CD4-positive, CD25-positive, alpha-beta regulatory T cell (primary cell): ENCODE measurements at regions not wholly inside any gene's neighbourhood (a gene's known extent, or its start where the extent isn't known, plus 50 kb on each side); places are given as distances from the start of the nearest gene placed in this dataset.
A peak's percentile ranks its signal among the peaks of the same experiment; 100 is the strongest.

Experiments used
- ATAC-seq, 2 donors: fragments of 150-1000 bp; cut with Tn5 transposase; one replicate each; pipeline ENCODE4 v1.10.0; 2021; ENCODE audit warnings: low read depth in 2 of 2, moderate number of reproducible peaks in 2 of 2, moderate library complexity in 1 of 2
- DNase-seq, 3 donors: peaks; one replicate each; pipeline versions ENCODE4 v3.0.0 to v3.0.0-alpha.2; 2012 to 2022; ENCODE audit warnings: mixed read lengths in 1 of 3
- H3K27ac ChIP-seq: one replicate; pipeline ENCODE4 v1.7.0; 2013; ENCODE audit warnings: mild to moderate bottlenecking, low read length; ENCODE audit not compliant: insufficient read depth, poor library complexity, severe bottlenecking
- H3K27me3 ChIP-seq: one replicate; pipeline ENCODE4 v1.7.0; 2013; ENCODE audit warnings: low read length; ENCODE audit not compliant: control insufficient read depth, insufficient read depth
- H3K36me3 ChIP-seq: one replicate; pipeline ENCODE4 v1.7.0; 2013; ENCODE audit warnings: mild to moderate bottlenecking, low read length, moderate library complexity; ENCODE audit not compliant: control insufficient read depth, insufficient read depth
- H3K4me1 ChIP-seq: 2 replicates; pipeline ENCODE4 v1.7.0; 2013; ENCODE audit warnings: mild to moderate bottlenecking, low read length; ENCODE audit not compliant: insufficient read depth, control insufficient read depth, poor library complexity, severe bottlenecking
- H3K4me3 ChIP-seq: one replicate; pipeline ENCODE4 v1.7.0; 2013; ENCODE audit warnings: low read depth, mild to moderate bottlenecking, low read length, moderate library complexity
- H3K9me3 ChIP-seq, 2 experiments: 1 replicate in 1 of 2; 2 replicates in 1 of 2; pipeline ENCODE4 v1.7.0; 2013; ENCODE audit warnings: low read length in 2 of 2, mild to moderate bottlenecking in 1 of 2, moderate library complexity in 1 of 2; ENCODE audit not compliant: control insufficient read depth in 2 of 2
- H3K27ac Mint-ChIP-seq, 3 donors: one replicate each; pipeline ENCODE4 v1.8.0; 2020 to 2022; ENCODE audit warnings: mild to moderate bottlenecking in 3 of 3, mixed read lengths in 3 of 3, moderate library complexity in 2 of 3
- H3K27me3 Mint-ChIP-seq: one replicate; pipeline ENCODE4 v1.8.0; 2022; ENCODE audit warnings: mild to moderate bottlenecking, mixed read lengths
- H3K36me3 Mint-ChIP-seq: one replicate; pipeline ENCODE4 v1.8.0; 2020; ENCODE audit warnings: mixed read lengths
- H3K4me1 Mint-ChIP-seq, 4 donors: one replicate each; pipeline ENCODE4 v1.8.0; 2020 to 2022; ENCODE audit warnings: mixed read lengths in 4 of 4, mild to moderate bottlenecking in 1 of 4
- H3K4me3 Mint-ChIP-seq, 4 donors: one replicate each; pipeline ENCODE4 v1.8.0; 2020 to 2022; ENCODE audit warnings: mild to moderate bottlenecking in 4 of 4, mixed read lengths in 4 of 4, moderate library complexity in 3 of 4
- H3K9me3 Mint-ChIP-seq, 7 donors: one replicate each; pipeline ENCODE4 v1.8.0; 2020 to 2022; ENCODE audit warnings: mixed read lengths in 7 of 7, mild to moderate bottlenecking in 3 of 7, moderate library complexity in 2 of 7

- Mint-ChIP-seq H3K9me3 (peaks cover 0 to 3% (median 0%) of the 10 kb centered on the region in 7 donors), H3K4me3 (no peak overlapping the region)
- no peaks in the 10 kb centered on the region for H3K4me1 ChIP-seq
These were observed 257.1 kb upstream of the STT3B start for GRCh38 chr3:31275583-31275982.

GRCh38 chr3:31277582-31277981 is 255.1 kb upstream of the STT3B start:
- ATAC-seq (no peak), DNase-seq (no peak)
- H3K4me3 ChIP-seq = no peak overlapping the region
- Mint-ChIP-seq H3K27ac (no peak overlapping the region), H3K9me3 (peaks cover 0 to 1% (median 0%) of the 10 kb centered on the region in 7 donors), H3K4me1 (peaks cover 0 to 9% (median 3%) of the 10 kb centered on the region in 4 donors), H3K4me3 (no peak overlapping the region), H3K27me3 (peaks cover 4% of the 10 kb centered on the region), H3K36me3 (no peaks in the 10 kb centered on the region)
- no peaks in the 10 kb centered on the region for H3K9me3 ChIP-seq
- no peak overlapping the region for H3K27ac ChIP-seq
- no peaks in the 10 kb centered on the region for H3K36me3 ChIP-seq
- no peaks in the 10 kb centered on the region for H3K4me1 ChIP-seq
- no peaks in the 10 kb centered on the region for H3K27me3 ChIP-seq

More at GRCh38 chr3:31275583-31275982, 257.1 kb upstream of the STT3B start:
- H3K36me3 ChIP-seq = no peaks in the 10 kb centered on the region
- ATAC-seq (no peak), DNase-seq (no peak)
- H3K4me3 ChIP-seq = no peak overlapping the region
- no peak overlapping the region for H3K27ac ChIP-seq
- no peaks in the 10 kb centered on the region for H3K36me3 Mint-ChIP-seq
- H3K27me3 ChIP-seq = no peaks in the 10 kb centered on the region
- peaks cover 0 to 9% (median 3%) of the 10 kb centered on the region in 4 donors for H3K4me1 Mint-ChIP-seq
- no peak overlapping the region for H3K27ac Mint-ChIP-seq
- H3K27me3 Mint-ChIP-seq = peaks cover 4% of the 10 kb centered on the region
- H3K9me3 ChIP-seq = no peaks in the 10 kb centered on the region

GRCh38 chr3:31278532-31278931 is 254.2 kb upstream of the STT3B start:
- H3K9me3 ChIP-seq = no peaks in the 10 kb centered on the region
- Mint-ChIP-seq H3K27ac (no peak overlapping the region), H3K9me3 (peaks cover 0 to 1% (median 0%) of the 10 kb centered on the region in 7 donors), H3K36me3 (peaks cover 3% of the 10 kb centered on the region), H3K4me3 (no peak overlapping the region), H3K27me3 (peaks cover 4% of the 10 kb centered on the region), H3K4me1 (peaks cover 0 to 9% (median 4%) of the 10 kb centered on the region in 4 donors)
- no peaks in the 10 kb centered on the region for H3K4me1 ChIP-seq
- H3K36me3 ChIP-seq = no peaks in the 10 kb centered on the region
- no peak overlapping the region for H3K27ac ChIP-seq
- no peak for ATAC-seq
- no peak overlapping the region for H3K4me3 ChIP-seq
- no peak for DNase-seq
- no peaks in the 10 kb centered on the region for H3K27me3 ChIP-seq

GRCh38 chr3:31284776-31285175 is 247.9 kb upstream of the STT3B start:
- H3K27ac Mint-ChIP-seq = no peak overlapping the region
- H3K36me3 Mint-ChIP-seq = peaks cover 4% of the 10 kb centered on the region
- no peaks in the 10 kb centered on the region for H3K27me3 ChIP-seq
- H3K36me3 ChIP-seq = no peaks in the 10 kb centered on the region
- H3K4me3 Mint-ChIP-seq = no peak overlapping the region
- no peaks in the 10 kb centered on the region for H3K4me1 ChIP-seq
- H3K27ac ChIP-seq = no peak overlapping the region
- H3K9me3 ChIP-seq = no peaks in the 10 kb centered on the region
- ATAC-seq (no peak), DNase-seq (no peak)
- peaks cover 0 to 6% (median 0%) of the 10 kb centered on the region in 7 donors for H3K9me3 Mint-ChIP-seq
- H3K27me3 Mint-ChIP-seq = no peaks in the 10 kb centered on the region
- no peak overlapping the region for H3K4me3 ChIP-seq
- H3K4me1 Mint-ChIP-seq = peaks cover 0 to 14% (median 14%) of the 10 kb centered on the region in 4 donors

- Histone ChIP-seq H3K9me3 (no peaks in the 10 kb centered on the region), H3K36me3 (no peaks in the 10 kb centered on the region), H3K4me3 (no peak overlapping the region), H3K4me1 (no peaks in the 10 kb centered on the region), H3K27me3 (no peaks in the 10 kb centered on the region), H3K27ac (no peak overlapping the region)
- H3K4me1 Mint-ChIP-seq = peaks cover 0 to 16% (median 14%) of the 10 kb centered on the region in 4 donors
- peaks cover 4% of the 10 kb centered on the region for H3K36me3 Mint-ChIP-seq
- H3K9me3 Mint-ChIP-seq = peaks cover 0 to 8% (median 0%) of the 10 kb centered on the region in 7 donors
- no peak overlapping the region for H3K4me3 Mint-ChIP-seq
- ATAC-seq (no peak), DNase-seq (no peak)
- no peaks in the 10 kb centered on the region for H3K27me3 Mint-ChIP-seq
- H3K27ac Mint-ChIP-seq = no peak overlapping the region
These were observed 246.8 kb upstream of the STT3B start for GRCh38 chr3:31285833-31286486.

- Histone ChIP-seq H3K4me3 (no peak overlapping the region), H3K27me3 (no peaks in the 10 kb centered on the region), H3K9me3 (no peaks in the 10 kb centered on the region), H3K4me1 (no peaks in the 10 kb centered on the region), H3K36me3 (no peaks in the 10 kb centered on the region), H3K27ac (no peak overlapping the region)
- no peak for ATAC-seq
- Mint-ChIP-seq H3K27me3 (no peaks in the 10 kb centered on the region), H3K4me3 (no peak overlapping the region), H3K4me1 (peaks cover 0 to 16% (median 15%) of the 10 kb centered on the region in 4 donors), H3K9me3 (peaks cover 0 to 6% (median 0%) of the 10 kb centered on the region in 7 donors), H3K36me3 (peaks cover 4% of the 10 kb centered on the region), H3K27ac (peak overlapping the region in 1 of 3 donors; percentile 33)
- DNase-seq = no peak
These were observed 244.5 kb upstream of the STT3B start for GRCh38 chr3:31288224-31288623.

GRCh38 chr3:31288641-31289100 is 244.1 kb upstream of the STT3B start:
- Histone ChIP-seq H3K27ac (no peak overlapping the region), H3K27me3 (no peaks in the 10 kb centered on the region), H3K36me3 (no peaks in the 10 kb centered on the region), H3K9me3 (no peaks in the 10 kb centered on the region), H3K4me1 (no peaks in the 10 kb centered on the region), H3K4me3 (no peak overlapping the region)
- no peak for ATAC-seq
- DNase-seq = peak in 1 of 3 donors; percentile 62
- Mint-ChIP-seq H3K27me3 (peaks cover 4% of the 10 kb centered on the region), H3K9me3 (peaks cover 0 to 6% (median 0%) of the 10 kb centered on the region in 7 donors), H3K36me3 (no peaks in the 10 kb centered on the region), H3K4me3 (no peak overlapping the region), H3K4me1 (peaks cover 0 to 16% (median 15%) of the 10 kb centered on the region in 4 donors), H3K27ac (peak overlapping the region in 1 of 3 donors; percentile 33)

- peaks cover 0 to 20% (median 17%) of the 10 kb centered on the region in 4 donors for H3K4me1 Mint-ChIP-seq
- no peaks in the 10 kb centered on the region for H3K9me3 ChIP-seq
- peaks cover 0 to 6% (median 0%) of the 10 kb centered on the region in 7 donors for H3K9me3 Mint-ChIP-seq
- no peak overlapping the region for H3K27ac ChIP-seq
- peak overlapping the region in 2 of 3 donors; percentile 43 to 61 for H3K27ac Mint-ChIP-seq
- ATAC-seq = no peak
- no peak for DNase-seq
- peaks cover 5% of the 10 kb centered on the region for H3K27me3 Mint-ChIP-seq
- no peak overlapping the region for H3K4me3 ChIP-seq
- H3K36me3 Mint-ChIP-seq = no peaks in the 10 kb centered on the region
- no peak overlapping the region for H3K4me3 Mint-ChIP-seq
- no peaks in the 10 kb centered on the region for H3K36me3 ChIP-seq
- H3K27me3 ChIP-seq = no peaks in the 10 kb centered on the region
- no peaks in the 10 kb centered on the region for H3K4me1 ChIP-seq
These were observed 243.1 kb upstream of the STT3B start for GRCh38 chr3:31289584-31289983.
